Ovary (tissue), 7 donors: ENCODE measurements at regions not wholly inside any gene's neighbourhood (a gene's known extent, or its start where the extent isn't known, plus 50 kb on each side); places are given as distances from the start of the nearest gene placed in this dataset.
A peak's percentile ranks its signal among the peaks of the same experiment; 100 is the strongest.

Experiments used
- DNase-seq, 5 donors: peaks; one replicate each; pipeline ENCODE4 v3.0.0-alpha.2; 2019 to 2020
- H3K27ac ChIP-seq, 2 donors: fragments of 200-600 bp; one replicate each; pipeline versions ENCODE4 v1.5.1 to v1.8.0; 2019 to 2022
- H3K27me3 ChIP-seq: fragments of 200-600 bp; one replicate; pipeline ENCODE4 v1.8.0; 2022
- H3K36me3 ChIP-seq: fragments of 200-600 bp; sonication (generic); one replicate; pipeline ENCODE4 v1.5.1; 2019
- H3K4me1 ChIP-seq: one replicate; pipeline ENCODE4 v1.8.1; 2013; ENCODE audit warnings: mild to moderate bottlenecking, moderate library complexity; ENCODE audit not compliant: insufficient read depth
- H3K4me3 ChIP-seq: fragments of 200-600 bp; sonication (generic); one replicate; pipeline ENCODE4 v1.5.1; 2017
- H3K9me3 ChIP-seq, 2 donors: fragments of 200-600 bp in 1 of 2; sonication (generic) in 1 of 2; one replicate each; pipeline versions ENCODE4 v1.5.1 to v1.8.1; 2013 to 2019; ENCODE audit warnings: mild to moderate bottlenecking in 1 of 2, moderate library complexity in 1 of 2
- CTCF ChIP-seq, 3 donors: fragments of 450-650 bp in 2 of 3; fragments of 200-600 bp in 1 of 3; IDR thresholded peaks; one replicate each; pipeline versions ENCODE4 v1.5.1 to v1.8.0; 2016 to 2022; ENCODE audit warnings: antibody characterized with exemption in 3 of 3, mild to moderate bottlenecking in 1 of 3
- EP300 ChIP-seq: sonication (generic); formaldehyde crosslinking; IDR thresholded peaks from one replicate; pipeline ENCODE4 v1.6.1; 2017; ENCODE audit warnings: antibody characterized with exemption
- POLR2A ChIP-seq: fragments of 450-650 bp; IDR thresholded peaks from one replicate; pipeline ENCODE4 v1.6.1; 2017; ENCODE audit warnings: antibody characterized with exemption, mild to moderate bottlenecking, moderate library complexity
- WGBS, 3 donors: extraction: QIAGEN DNeasy Blood & Tissue Kit in 1 of 3; methylation state at CpG; one replicate each; pipeline versions ENCODE4 v1.1.5 to v1.1.7; 2013 to 2017; 5-methylcytosine and 5-hydroxymethylcytosine counted together
- intact Hi-C, 4 donors: fragments of 100-400 bp; cut with DNase I; formaldehyde crosslinking; loops; one replicate each; pipeline versions ENCODE4 v1.11.0 to v1.15.1; 2022 to 2023
- donor health status: DM: no; HTN: no; CAD: no; lungs with moderate emphysema.
- donor health status: DM: no; HTN: no; CAD: no.
- donor health status: Bipolar disorder and iron deficiency.
- donor health status: DM: no; HTN: no; CAD: no.
- donor health status: DM: yes; HTN: yes; CAD: no.

GRCh38 chr15:91706322-91707032 lies 147.0 kb upstream of the SLCO3A1 start:
- no peak overlapping the region for H3K27ac ChIP-seq
- H3K4me3 ChIP-seq: no peak overlapping the region
- no peaks in the 10 kb centered on the region for H3K27me3 ChIP-seq
- no peaks in the 10 kb centered on the region for H3K36me3 ChIP-seq
- TF ChIP-seq POLR2A: no peak
- TF ChIP-seq EP300: no peak
- TF ChIP-seq CTCF (IDR thresholded peaks at IDR 0.05): peak; percentile 22 to 42 (median 31)
- intact Hi-C loops: loop anchor here in 2 of 4 donors (10.0 kb wide), 2 partner anchors 148 to 368 kb away; partner anchors contain the start of gene SLCO3A1 (in 1 of the 2)
- H3K4me1 ChIP-seq: no peaks in the 10 kb centered on the region
- DNase-seq: peak; percentile 47 to 76 (median 70)
- 6 to 12% (median 10%) methylated on average over 9 of the region's 9 CpGs for WGBS, 3 donors
- H3K9me3 ChIP-seq: no peaks in the 10 kb centered on the region

DNA sequence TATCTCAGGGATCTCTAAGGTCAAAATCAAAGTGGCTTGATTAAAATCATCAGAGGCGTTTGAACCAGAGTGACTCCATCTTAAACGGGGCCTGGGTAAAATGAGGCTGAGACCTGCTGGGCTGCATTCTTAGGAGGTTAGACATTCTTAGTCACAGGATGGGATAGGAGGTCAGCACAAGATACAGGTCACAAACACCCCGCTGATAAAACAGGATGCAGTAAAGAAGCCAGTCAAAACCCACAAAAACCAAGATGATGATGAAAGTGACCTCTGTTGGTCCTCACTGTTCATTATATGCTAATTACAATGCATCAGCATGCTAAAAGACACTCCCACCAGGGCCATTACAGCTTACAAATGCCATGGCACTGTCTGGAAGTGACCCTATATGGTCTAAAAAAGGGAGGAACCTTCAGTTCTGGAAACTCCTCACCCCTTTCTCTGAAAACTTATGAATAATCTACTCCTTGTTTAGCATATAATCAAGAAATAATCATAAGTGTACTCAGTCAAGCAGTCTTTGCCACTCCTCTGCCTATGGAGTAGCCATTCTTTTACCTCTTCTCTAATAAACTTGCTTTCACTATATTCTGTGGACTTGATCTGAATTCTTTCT lies 143.3 kb upstream of the SLCO3A1 start:
- Histone ChIP-seq H3K27me3 (no peaks in the 10 kb centered on the region), H3K4me1 (no peaks in the 10 kb centered on the region), H3K9me3 (no peaks in the 10 kb centered on the region), H3K36me3 (no peaks in the 10 kb centered on the region), H3K27ac (no peak overlapping the region), H3K4me3 (no peak overlapping the region)
- intact Hi-C loops: no loop called here
- WGBS, 3 donors: 79 to 91% (median 81%) methylated on average over 3 of the region's 3 CpGs
- no peak for TF ChIP-seq POLR2A
- no peak for DNase-seq

DNA sequence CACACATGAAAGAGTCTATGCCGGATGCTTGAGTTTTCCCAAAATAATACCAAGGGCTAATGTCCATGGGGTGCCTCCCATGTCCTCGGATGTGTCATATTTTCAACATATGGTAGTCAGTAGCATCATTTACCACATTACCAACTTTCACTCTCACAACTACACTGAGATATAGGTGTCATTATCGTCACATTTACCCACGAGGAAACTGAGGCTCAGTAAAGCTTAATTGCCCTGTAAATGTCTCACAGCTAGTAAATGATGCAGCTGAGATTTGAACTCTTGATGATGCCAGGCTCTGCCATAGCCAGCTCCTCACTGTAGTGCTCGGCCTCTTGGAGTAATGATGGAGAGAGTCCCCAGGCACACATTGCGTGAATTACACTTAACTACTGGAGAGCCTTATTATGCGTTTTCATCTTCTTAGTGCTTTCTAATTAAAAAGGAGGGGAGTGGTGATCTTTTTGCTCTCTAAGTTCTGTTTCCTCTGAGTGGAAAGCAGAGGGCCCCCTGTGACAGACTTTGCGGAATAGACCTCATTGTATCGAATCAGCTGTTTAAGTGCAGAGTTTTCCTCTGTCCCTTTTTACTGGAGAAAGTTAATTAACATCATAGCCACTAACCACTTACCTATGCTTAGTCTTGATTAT lies 142.0 kb upstream of the SLCO3A1 start:
- TF ChIP-seq EP300: no peak
- TF ChIP-seq CTCF (IDR thresholded peaks at IDR 0.05): no peak
- no peak for TF ChIP-seq POLR2A
- Histone ChIP-seq H3K27me3 (no peaks in the 10 kb centered on the region), H3K36me3 (no peaks in the 10 kb centered on the region), H3K4me1 (no peaks in the 10 kb centered on the region), H3K27ac (no peak overlapping the region), H3K4me3 (no peak overlapping the region), H3K9me3 (no peaks in the 10 kb centered on the region)
- intact Hi-C loops: no loop called here
- DNase-seq: no peak
- WGBS, 3 donors: 75 to 78% (median 78%) methylated on average over 9 of the region's 9 CpGs

- DNase-seq: no peak
- Histone ChIP-seq H3K4me3 (no peak overlapping the region), H3K9me3 (no peaks in the 10 kb centered on the region), H3K27me3 (no peaks in the 10 kb centered on the region), H3K36me3 (no peaks in the 10 kb centered on the region), H3K4me1 (no peaks in the 10 kb centered on the region), H3K27ac (no peak overlapping the region)
- intact Hi-C loops: no loop called here
- no peak for TF ChIP-seq CTCF (IDR thresholded peaks at IDR 0.05)
- TF ChIP-seq POLR2A: no peak
- TF ChIP-seq EP300: no peak
- WGBS, 3 donors: 35 to 74% (median 53%) methylated on average over 7 of the region's 7 CpGs
Measured at GRCh38 chr15:91712286-91712685, 141.2 kb upstream of the SLCO3A1 start.

DNA sequence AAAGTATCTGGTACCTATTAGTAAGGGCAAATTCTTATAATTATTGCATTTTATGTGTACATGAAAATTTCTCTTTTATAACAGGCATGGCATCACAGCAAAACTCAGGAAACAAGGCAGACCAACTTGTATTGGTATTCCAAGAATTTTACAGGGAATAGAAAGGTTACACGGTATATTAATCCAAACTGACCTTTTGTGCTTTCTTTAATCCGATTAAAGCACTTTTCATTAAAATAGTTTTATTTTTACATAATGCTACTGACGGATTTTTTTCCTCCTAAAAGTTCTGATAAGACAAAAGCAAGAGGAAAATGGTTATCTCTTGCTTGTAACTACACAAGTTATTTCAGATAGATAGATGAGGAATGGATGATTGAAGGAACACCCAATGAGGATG lies 137.0 kb upstream of the SLCO3A1 start:
- H3K9me3 ChIP-seq: no peaks in the 10 kb centered on the region
- TF ChIP-seq EP300: no peak
- TF ChIP-seq POLR2A: no peak
- no peak for TF ChIP-seq CTCF (IDR thresholded peaks at IDR 0.05)
- H3K4me3 ChIP-seq: no peak overlapping the region
- H3K27ac ChIP-seq: no peak overlapping the region
- H3K27me3 ChIP-seq: no peaks in the 10 kb centered on the region
- WGBS, 3 donors: 59 to 69% (median 64%) methylated on average over 3 of the region's 3 CpGs
- DNase-seq: no peak
- no peaks in the 10 kb centered on the region for H3K4me1 ChIP-seq
- H3K36me3 ChIP-seq: no peaks in the 10 kb centered on the region
- intact Hi-C loops: no loop called here
